AG09319 (cell line): ENCODE measurements at regions not wholly inside any gene's neighbourhood (a gene's known extent, or its start where the extent isn't known, plus 50 kb on each side); places are given as distances from the start of the nearest gene placed in this dataset.
"Not testable (repeated sequence)": the region's sequence is repeated elsewhere in the genome, so short reads cannot be mapped to it uniquely, and the experiment has no call there.

Experiments used
- DNase-seq: peaks from one replicate; pipeline ENCODE4 v3.0.0-alpha.2; 2010; ENCODE audit warnings: low read depth; ENCODE audit errors: extremely low read depth
- TF ChIP-seq, protein P1 (sequence below): IDR thresholded peaks from 2 replicates; pipeline ENCODE4 v1.5.1; 2011; ENCODE audit warnings: low read depth, mild to moderate bottlenecking, inconsistent platforms, low read length, moderate library complexity

DNA sequence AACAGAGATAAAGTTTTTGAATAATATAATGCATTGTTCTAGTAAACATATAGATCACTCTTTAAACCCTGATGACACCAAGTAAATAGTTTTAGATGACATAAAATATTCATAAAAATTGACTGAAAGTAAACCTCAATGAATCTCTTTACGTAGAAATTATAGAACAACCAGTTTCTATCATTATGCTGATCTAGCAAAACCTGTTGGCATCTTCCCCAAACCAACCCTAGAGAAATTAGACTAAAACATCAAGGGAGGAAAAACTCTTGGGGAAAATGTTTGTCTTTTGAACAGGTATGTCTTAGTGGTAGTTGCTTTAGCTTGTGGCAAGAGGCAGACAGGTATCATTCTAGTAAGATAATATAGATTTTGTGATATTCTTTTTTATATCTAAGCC lies 747.0 kb upstream of the CDH6 start:
- no peak for DNase-seq
- TF ChIP-seq, protein P1, sequence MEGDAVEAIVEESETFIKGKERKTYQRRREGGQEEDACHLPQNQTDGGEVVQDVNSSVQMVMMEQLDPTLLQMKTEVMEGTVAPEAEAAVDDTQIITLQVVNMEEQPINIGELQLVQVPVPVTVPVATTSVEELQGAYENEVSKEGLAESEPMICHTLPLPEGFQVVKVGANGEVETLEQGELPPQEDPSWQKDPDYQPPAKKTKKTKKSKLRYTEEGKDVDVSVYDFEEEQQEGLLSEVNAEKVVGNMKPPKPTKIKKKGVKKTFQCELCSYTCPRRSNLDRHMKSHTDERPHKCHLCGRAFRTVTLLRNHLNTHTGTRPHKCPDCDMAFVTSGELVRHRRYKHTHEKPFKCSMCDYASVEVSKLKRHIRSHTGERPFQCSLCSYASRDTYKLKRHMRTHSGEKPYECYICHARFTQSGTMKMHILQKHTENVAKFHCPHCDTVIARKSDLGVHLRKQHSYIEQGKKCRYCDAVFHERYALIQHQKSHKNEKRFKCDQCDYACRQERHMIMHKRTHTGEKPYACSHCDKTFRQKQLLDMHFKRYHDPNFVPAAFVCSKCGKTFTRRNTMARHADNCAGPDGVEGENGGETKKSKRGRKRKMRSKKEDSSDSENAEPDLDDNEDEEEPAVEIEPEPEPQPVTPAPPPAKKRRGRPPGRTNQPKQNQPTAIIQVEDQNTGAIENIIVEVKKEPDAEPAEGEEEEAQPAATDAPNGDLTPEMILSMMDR, result no peak

DNA sequence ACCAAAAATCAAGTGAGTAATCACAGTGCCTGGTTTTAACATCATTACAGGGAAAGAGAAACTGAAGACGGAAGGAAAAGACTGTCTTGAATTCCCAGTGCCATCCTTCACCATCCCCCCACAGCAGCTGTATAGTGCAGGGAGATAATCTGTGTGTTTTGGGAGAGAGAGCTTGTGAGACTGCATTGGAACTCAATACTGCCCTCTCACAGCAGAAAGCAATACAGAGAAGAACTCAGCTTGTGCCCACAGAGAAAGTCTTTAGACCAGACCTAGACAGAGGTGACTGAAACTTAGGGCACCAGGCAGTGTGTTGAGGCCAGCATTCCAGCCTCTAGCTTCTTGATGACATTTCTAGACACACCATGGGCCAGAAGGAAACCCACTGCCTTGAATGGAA lies 754.7 kb upstream of the CDH6 start:
- DNase-seq, result no peak
- TF ChIP-seq, protein P1, result no peak

DNA sequence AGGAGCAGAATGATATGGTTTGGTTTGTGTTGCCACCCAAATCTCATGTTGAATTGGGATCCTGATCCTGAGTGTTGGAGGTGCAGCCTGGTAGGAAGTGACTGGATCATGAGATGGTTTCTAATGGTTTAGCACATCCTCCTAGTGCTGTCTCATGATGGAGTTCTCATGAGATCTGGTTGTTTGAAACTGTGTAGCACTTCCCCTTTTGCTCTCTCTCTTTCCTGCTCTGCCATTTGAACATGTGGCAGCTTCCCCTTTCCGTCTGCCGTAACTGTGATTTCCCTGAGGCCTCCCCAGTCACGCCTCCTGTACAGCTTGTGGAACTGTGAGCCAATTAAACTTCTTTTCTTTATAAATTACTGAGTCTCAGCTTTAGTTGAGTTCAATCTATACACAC lies 756.8 kb upstream of the CDH6 start:
- TF ChIP-seq, protein P1, result no peak
- no peak for DNase-seq

DNA sequence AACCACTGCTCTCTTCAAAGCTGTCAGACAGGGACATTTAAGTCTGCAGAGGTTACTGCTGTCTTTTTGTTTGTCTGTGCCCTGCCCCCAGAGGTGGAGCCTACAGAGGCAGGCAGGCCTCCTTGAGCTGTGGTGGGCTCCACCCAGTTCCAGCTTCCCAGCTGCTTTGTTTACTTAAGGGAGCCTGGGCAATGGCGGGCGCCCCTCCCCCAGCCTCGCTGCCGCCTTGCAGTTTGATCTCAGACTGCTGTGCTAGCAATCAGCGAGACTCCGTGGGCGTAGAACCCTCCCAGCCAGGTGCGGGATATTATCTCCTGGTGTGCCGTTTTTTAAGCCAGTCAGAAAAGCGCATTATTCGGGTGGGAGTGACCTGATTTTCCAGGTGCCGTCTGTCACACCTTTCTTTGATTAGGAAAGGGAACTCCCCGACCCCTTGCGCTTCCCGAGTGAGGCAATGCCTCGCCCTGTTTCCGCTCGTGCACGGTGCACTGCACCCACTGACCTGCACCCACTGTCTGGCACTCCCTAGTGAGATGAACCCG lies 764.5 kb upstream of the CDH6 start:
- not testable (repeated sequence) for DNase-seq

DNA sequence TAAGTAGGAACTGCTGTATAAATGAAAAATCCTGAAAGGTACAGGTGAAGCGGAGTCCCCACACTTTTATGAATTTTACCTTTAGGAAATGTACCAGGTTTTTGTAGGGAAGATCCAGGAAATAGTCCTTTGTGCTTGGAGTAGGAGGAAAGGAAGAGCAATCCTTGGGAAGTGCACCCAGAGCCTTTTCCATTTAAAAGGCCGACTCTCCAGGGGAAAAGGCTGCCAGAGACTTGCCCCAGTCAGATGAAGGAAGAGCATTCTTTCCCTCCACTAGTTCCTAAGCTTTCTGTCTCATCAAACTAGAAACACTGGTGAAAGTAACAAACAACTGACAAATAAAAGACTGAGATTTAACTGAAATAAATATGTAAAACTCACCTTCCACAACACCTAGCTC lies 779.4 kb upstream of the CDH6 start:
- TF ChIP-seq, protein P1, result no peak
- DNase-seq, result no peak

DNA sequence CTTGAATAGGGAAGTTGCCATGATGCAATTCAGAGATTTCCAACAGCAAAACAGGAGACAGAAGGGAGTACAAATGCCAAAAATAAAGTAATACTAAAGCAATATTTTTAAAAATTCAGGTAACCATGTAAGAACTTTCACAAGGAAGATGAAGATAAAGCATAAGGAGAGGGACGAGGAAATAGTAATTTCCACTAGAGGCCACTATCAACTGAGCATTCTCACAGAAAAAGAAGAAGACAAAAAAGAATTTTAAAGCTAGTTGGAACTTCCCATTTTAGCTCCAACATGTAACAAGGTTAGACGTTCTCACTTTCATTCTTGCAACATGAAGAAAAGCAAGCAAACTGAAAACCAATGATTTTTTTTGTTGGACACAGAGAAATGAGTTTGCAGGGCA lies 779.9 kb upstream of the CDH6 start:
- TF ChIP-seq, protein P1, result no peak
- DNase-seq, result no peak

DNA sequence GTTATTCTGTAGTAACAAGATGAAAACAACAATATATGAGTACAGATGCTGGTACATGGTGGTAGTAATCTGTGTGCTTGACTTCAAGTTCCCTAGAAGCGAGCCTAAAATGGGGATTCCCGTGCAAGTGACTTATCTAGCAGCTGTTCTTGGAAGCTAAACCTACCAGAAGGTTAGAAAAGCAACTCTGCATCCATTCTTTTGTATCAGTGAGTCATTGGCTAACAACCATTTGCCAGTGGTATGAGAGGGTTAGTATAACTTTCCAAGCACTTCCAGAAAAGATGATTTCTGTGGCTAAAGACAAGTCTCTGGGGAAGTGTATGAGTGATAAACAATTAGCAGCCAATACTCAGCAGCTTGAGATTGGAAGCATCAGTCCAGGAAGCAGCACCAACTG lies 787.7 kb upstream of the CDH6 start:
- TF ChIP-seq, protein P1, result no peak
- no peak for DNase-seq

DNA sequence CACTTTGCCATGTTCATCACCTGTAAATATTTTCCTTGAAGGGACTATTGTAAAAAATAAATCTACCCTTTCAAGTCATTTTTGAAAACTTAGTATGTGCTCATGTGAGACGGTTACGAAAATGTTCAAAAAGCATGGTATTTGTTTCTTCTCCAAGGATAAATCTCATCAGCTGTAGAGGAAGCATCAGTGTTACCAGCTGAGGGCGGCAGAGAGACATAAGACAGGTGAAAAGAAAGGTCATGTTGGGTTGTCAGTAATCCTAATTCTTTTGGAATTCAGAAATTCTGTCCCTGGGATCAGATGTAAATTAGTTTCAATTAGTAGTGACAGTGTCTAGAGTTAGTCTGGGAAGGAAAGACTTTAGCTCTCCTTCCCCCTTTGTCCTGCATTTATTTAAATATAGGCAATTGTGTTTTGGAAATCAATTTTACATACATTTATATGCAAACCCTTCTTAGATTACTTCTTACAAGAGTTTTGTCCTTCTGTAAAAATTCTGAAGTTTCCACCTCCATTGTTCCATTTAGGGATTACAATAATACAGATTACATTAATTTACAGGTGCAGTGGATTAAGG lies 791.9 kb upstream of the CDH6 start:
- TF ChIP-seq, protein P1, result peak; percentile 57
- DNase-seq, result peak; percentile 3
